HG02763 (cell line): ENCODE measurements at regions not wholly inside any gene's neighbourhood (a gene's known extent, or its start where the extent isn't known, plus 50 kb on each side); places are given as distances from the start of the nearest gene placed in this dataset.

Experiments used
- ATAC-seq: cut with Tn5 transposase; IDR thresholded peaks from one replicate; pipeline ENCODE4 v1.9.1; 2021; ENCODE audit warnings: mild to moderate bottlenecking, moderate library complexity; ENCODE audit not compliant: unreplicated experiment

DNA sequence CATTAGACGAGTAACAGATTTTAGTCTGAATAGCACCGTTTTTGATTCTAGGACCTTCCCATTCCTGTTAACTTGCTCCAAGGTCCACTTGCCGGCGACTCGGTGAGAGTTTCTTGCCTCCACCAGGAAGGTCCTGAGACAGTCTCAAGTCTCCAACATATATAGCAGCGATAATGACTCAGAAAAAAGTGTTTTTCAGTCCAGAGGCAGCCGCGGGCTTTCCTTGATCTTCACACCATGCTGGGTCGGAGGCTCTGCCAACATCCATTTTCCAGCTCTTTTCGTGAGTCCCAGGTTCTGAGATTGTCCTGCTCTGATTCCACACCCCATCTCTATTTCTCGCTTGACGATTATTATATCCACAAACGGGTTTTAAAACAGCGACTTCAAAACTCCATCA, 170.5 kb downstream of the GPX5 start:
- no peak for ATAC-seq

DNA sequence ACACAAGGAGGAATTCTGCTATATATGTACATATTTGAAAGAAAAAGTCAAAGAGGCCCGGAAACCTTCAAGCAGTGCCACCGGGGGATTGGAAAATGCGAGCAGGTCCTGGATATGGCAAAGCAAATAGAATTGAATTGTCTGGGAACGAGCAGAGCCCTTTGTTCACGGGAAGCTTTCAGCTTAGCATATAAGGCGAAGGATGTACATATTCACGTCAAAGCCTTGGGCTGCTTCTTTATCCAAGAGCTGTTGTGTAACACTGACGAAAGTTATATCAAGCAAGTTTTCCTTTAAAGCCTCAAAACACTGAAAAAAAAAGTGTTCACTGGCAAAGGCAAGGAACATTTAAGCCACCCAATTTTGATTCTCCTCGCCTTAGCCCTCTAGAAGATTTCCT, 171.0 kb downstream of the GPX5 start:
- no peak for ATAC-seq

DNA sequence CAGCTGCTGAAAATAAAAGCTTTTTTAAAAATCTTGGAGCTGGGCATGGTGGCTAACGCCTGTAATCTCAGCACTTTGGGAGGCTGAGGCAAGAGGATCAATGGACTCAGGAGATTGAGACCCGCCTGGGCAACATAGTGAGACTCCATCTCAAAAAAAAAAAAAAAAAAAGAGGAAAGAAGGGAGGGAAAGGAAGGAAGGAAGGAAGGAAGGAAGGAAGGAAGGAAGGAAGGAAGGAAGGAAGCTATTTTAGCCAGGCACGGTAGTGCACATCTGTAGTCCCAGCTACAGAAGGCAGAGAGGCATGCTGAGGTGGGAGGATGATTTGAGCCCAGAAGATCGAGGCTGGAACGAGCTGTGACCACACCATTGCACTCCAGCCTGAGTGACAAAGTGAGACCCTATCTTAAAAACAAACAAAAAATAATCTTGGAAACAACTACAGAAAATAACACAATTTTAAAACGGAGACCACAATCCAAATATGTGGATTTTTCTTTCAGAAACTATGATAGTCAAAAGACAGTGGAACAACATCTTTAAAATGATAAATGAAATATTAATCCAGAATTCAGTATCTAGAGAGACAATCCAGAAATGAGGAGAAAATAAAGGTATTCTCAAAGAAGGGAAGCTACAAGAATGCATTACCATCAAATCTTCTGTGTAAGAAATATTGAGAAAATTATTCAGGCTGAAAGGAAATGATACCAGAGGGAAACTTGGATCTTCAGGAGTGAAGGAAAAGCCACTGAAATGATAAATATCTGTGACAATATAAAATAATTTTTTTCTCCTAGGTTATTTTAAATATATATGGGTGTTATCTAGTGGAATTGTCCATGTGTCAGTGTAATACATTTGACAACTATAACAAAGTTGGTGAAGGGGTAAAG, 182.0 kb downstream of the GPX5 start:
- ATAC-seq: no peak

DNA sequence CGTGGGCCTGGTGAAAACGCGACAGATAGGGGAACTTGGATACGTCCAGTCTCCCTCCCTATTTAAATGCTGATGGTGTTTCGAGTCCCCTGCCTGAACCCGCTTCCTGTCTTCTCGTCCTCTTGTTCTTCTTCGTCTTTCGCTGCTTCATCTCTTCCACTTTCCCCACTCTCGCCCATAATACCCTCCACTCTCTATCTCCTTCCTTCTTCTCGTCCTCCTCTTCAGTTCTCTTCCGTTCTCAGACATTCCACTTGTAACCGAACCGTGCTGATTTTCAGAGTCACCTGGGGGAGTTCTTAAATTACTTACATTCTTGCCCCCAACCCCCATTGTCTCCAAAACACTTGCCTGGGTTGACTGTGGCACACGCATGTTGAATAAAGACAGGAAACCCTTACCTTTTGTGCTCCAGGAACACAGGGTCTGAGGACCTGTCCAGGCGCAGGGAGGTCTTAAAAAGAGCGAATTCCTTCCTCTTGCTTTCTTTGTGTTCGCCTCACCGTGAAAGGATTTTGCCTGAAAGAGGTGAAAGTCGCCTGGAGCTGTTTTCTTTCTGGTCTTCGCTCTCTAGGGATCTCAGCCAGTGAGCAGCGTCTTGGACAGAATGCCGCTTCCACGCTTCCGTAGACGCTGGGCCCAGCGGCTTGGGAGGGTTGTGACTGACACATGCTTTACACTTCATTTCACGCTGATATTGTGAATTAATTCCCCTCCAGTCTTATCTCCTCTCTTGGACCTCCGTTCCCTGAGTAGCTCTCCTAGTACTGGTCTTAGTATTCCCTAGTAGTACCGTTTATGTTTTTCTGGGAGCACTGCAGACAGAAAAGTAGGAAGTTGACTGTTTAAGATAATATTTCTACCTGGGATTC, 184.0 kb downstream of the GPX5 start:
- no peak for ATAC-seq

DNA sequence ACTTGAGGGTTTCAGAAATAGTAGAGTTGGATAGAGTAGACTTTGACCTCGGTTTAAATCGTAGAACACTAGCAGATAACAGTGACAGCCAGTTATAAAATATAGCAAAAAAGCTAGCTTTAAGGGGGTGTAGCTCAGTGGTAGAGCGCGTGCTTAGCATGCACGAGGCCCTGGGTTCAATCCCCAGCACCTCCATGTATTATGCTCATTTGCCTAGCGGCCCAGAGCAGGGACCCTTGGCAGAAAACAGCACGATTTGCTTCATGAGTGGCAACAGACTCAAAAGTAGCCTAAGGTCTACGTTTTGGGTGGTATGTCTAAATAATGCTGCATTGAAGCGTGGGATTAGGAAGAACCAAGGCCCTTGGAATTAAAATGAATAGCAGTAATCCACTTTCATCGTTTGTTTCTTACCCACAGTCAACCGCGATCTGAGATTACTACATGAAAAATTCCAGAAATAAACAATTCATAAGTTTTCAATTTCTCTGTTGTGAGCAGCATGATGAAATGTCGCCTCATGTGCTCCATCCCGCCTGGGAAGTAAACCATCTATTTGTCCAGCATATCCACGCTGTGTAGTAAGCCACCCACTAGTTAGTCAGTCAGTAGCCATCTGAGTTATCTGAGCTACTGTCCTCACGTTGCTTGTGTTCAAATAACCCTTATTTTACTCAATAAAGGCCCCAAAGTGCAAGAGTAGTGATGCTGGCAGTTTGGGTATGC, 184.9 kb downstream of the GPX5 start:
- ATAC-seq: no peak

DNA sequence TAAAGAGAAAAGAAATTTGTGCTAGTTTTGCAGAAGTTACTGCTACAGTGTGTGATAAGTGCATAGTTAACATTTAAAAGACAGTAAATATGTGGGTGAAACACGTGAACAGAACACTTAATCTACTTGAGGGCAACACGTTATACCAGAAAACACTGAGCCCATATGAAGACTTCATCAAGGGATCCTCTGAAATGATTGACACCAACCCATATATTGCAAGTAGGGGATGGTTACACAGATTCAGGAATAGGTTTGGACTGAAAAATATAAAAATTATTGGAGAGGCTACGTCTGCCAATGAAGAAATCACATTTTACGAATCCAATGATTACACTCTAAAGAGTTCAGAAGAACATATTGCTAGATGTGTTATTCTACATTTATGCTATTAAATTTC, 185.6 kb downstream of the GPX5 start:
- no peak for ATAC-seq

DNA sequence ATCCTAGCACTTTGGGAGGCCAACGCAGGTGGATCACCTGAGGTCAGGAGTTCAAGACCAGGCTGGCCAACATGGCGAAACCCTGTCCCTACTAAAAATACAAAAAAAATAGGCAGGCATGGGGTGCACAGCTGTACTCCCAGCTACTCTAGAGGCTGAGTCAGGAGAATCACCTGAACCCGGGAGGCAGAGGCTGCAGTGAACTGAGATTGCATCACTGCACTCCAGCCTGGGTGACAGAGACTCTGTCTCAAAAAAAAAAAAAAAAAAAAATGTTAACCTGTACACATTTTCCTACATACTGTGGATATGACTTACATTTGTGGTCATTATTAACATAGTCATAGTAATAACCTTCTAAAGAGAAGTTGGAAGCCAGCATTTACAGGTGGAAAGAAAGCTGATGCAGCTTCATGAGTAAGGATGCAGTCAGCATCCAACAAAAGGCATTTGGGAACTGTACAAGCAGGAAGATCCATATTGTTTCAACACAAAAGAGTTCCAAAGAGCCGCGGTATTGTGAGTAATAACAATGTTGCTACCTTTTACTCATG, 186.2 kb downstream of the GPX5 start:
- ATAC-seq: no peak

DNA sequence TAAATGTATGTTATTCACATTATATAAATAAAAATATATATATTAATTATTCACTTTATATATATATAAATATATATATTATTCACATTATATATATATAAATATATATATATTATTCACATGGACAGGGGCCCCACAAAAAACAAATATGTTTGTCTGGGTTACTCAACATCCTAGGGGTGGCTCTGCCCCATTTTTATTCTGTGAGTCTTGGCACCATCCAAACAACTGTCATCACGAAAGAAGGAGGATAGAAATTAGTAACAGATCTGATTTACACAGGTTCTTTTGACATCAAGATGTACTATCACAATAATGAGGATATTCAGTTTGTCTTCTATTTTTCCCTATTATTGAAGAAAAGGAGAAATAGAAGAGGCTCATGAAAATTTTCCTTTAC, 187.3 kb downstream of the GPX5 start:
- no peak for ATAC-seq

DNA sequence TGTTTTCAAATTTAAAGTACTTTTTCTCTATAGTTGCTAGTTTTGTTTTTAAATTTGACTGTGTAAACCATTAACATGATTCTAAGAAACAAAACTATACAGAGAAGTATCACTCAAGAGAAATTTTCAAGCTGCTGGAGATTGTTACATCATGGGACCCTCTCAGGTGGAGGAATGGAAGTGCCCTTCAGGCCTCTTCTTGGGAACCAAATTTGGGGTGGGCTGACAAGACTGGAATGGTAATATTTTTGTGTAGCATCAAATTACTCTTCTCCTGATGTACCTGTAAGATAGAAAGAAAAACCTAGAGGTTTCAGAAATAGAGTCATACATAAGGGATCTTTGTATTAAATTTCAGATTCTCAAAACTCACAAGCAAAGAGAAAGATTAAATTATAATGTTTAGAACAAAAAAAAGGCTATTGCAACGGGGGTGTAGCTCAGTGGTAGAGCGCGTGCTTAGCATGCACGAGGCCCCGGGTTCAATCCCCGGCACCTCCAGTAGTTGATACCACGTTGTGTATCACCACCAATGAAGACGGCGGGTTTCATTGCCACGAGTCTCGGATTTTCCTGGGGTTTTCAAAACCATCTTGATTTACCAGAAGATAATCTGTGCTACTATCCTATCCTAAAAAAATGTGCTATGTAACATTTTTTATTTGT, 193.7 kb downstream of the GPX5 start:
- ATAC-seq: no peak

DNA sequence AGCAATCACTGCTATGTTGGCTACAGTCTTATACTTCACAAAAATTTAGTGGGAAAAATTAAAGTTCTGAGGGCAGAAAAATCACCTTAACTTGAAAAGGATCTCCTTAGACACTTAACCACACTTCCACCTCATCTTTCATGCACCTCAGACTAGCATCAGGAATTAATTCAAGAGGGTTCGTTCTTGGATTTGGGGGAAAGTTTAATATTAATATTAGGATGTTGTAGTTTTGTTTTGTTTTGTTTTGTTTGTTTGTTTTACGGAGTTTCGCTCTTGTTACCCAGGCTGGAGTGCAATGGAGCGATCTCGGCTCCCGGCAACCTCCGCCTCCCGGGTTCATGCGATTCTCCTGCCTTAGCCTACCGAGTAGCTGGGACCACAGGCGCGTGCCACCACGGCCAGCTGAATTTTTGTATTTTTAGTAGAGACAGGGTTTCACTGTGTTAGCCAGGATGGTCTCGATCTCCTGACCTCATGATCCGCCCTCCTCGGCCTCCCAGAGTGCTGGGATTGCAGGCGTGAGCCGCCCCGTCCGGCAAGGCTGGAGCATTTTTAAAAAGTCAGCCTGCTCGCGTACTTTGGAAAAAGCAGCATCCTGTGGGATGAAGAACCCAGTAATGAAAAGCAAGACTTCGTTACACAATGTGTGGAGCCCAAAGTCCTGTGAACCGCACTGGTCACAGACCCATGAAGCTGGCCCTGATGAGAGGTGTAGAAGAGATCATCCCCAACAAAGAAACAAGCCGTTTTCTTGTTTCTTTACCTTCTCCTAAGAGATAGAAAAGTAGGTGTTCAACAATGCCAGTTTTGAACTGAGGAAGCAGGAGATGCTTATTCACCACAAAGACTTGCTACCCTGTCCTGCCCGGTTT, 194.9 kb downstream of the GPX5 start:
- no peak for ATAC-seq

DNA sequence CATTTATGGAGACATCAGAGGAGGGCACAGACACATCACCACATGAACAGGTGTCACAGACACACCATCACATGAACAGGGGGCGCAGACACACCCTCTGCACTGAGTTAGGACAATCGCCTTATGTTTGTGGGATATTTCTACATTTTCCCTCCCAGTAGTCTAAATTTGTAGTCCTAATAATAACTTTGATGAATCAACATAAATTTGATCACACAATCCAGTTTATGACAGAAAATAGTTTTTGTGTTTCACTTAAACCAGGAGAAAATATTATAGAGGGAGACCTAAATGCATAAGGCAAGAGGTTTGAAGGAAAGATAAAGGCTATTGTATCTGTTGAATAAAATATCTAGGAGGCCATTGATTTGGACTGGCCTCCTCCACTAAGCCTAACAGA, 195.7 kb downstream of the GPX5 start:
- ATAC-seq: no peak

DNA sequence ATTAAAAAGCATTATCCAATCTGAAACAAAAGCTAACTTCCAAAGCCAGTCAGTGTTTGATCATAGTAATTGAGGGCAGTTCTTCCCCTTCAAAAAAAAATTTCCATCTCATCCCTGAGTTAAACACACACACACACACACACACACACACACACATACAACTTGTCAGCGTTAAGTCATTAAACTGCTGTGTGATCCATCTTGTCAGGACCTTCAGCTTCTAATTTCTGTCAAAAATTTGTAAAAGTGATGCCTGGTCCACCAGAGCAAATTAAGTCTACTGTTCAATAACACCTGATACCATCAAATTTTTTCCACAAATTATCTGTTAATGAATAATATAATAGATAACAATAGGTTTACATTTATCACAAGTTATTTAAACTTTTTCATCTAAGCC, 198.7 kb downstream of the GPX5 start:
- ATAC-seq: no peak

DNA sequence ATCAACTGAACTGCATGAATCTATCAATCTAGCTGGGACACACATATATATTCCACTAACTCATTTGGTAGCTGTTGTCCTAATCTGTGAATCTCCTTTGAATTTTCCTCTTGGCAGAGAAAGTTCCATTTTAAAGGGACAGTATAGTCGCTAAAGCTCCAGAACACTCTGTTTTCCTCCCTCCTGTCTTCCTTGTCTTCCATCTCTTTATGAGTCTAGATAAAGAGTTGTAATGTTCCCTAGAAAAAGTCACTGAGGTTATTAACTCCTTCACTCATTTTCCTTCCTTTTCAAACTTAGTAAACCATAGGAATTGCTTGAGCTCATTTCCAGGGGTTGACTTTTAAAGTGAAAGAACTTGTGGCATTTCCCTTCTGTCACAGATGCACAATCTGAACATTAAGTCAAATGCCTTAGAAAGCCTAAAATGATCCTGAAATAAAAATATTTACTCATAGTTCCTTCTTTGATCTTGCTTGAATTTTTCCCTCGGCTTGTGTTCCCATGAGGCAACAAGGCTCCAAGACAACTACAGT, 198.4 kb downstream of the TRIM27 start:
- ATAC-seq: no peak

DNA sequence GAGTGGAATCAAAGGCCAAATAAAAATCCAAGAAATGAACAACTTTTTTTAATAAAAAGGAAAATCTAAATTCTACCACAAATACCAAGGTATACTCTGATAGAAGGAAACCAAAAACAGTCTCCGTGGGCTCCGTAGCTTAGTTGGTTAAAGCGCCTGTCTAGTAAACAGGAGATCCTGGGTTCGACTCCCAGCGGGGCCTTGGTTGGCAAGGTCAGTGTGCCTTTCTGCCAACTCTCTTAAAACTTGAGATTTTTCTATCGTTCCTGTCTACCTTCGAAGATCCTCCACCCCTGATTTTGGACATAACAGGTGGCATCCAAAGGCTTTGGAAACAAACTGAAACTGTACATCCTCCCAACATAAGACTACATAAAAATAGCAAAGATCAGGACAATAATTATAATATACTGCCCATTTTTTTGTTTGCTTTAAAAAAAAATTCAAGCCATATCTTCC, 197.9 kb downstream of the TRIM27 start:
- ATAC-seq: no peak

DNA sequence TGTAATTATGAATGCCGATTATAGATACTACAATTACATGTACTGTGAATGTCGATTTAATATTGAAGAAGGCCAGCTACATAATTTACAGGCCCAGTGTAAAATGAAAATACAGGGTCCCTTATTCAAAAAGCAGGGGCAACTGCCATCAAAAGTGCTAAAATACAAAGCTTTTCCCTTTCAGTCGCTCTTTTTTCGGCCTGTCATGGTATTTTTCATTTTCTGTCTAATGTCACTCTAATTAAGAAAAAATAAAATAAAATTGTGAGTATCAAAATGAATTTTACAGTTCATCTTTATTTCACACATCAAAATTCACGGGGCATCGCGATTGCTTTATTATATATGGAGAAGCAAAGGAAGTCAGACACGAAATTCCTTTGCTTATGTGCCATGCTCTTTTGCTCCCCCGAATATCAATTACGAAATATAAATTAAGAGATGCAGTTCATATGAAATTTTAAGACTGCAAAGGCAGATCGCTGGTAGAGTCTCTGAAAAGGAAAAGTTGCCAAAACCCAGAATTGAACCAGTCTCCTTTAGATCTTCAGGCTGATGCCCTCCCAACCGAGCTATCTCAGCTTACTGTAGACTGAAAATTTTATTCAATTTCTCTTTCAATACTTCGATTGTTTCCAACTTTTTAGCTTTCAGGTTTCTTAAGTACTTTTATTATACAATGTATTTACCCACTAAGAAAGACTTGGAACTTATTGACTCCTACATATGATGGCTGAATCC, 197.0 kb downstream of the TRIM27 start:
- ATAC-seq: no peak

DNA sequence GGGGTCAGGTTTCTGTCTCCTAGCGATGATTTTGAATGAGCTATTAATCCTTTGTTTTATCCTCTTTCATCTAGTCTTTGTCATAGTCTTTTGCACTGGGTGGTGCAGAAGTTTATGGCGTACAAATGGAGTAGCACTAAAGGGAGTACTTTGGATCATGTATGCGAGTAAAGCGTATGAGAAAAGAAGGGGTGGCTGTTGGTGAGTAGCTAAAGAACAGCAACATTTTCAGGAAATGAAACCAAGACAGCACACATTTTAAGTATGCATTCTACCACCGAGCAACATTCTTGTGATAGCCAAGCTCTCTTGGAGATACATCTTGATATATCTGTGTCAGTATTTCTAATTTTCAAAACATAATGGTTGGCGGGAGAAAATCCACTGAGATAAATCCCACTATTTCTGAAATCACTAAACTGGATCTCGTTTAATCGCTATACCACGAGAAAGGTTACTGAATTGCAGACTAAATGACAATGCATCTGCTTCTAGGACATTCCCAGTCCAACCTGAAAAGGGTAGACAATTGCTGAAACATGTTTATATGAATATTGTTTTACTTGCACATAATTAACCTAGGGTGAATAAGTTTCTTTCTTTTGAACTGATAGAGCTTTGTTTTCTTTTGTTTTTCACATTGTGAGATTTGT, 196.1 kb downstream of the TRIM27 start:
- ATAC-seq: no peak

DNA sequence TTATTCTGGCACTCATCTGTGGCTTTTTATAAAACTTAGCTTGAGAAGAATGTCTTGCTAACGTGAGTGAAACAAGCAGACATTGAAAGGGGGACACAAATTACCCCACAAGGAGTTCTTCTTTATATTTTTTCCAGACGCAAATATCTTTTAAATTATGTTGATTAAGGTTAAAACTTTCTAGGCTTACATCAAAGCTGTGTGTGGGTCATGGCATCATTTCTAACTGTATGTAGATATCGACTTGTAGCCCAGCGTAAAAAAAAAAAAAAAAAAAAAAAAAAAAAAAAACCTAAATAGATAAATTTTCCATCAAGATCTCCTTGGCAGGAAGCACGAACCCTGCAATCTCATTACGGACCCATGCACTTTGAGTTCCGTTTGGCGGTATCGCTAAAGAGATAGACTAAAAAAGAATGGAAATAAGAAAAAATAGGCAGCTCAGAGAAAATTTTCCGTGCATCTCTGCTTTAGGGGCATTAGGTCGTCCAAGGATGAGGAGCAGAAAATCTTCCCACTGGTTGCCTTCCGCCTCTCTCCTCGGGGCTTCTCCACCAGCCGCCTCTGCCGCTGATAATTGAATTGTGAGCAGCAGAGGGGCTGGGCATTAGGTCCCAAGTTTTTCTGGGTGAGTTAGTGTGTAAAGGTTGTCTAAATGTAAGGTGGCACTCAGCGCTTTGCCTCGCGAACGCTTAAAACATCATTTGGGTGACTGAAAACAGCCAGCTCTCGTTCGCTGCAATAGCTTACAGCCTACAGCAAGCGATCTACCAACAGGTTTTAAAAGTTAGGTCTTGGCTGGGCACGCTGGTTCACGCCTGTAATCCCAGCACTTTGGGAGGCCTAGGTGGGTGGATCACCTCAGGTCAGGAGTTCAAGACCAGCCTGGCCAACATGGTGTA, 194.0 kb downstream of the TRIM27 start:
- ATAC-seq: no peak
